ENCODE measurements at regions not wholly inside any gene's neighbourhood (a gene's known extent, or its start where the extent isn't known, plus 50 kb on each side); places are given as distances from the start of the nearest gene placed in this dataset.

- H3K4me1 ChIP-seq (ENCODE audit: control insufficient read depth in 4 of 4, insufficient read depth in 4 of 4, low read length in 3 of 4), result no peaks in the 10 kb centered on the region
- no peaks in the 10 kb centered on the region for H3K9me3 ChIP-seq (ENCODE audit: control insufficient read depth in 4 of 4, low read length in 3 of 4)
- H3K27ac ChIP-seq (ENCODE audit: low read depth in 1 of 2, low read length in 2 of 2), result no peak overlapping the region
- no peak overlapping the region for H3K4me3 ChIP-seq (ENCODE audit: low read depth in 1 of 3, low read length in 3 of 3)
- no peak for TF ChIP-seq RXRA (IDR thresholded peaks at IDR 0.05)
- no peak for TF ChIP-seq YY1 (IDR thresholded peaks at IDR 0.05)
- no peak for TF ChIP-seq EGR1 (IDR thresholded peaks at IDR 0.05; ENCODE audit: low read depth in 2 of 2)
- TF ChIP-seq RAD21 (IDR thresholded peaks at IDR 0.05), result no peak
- no peak for TF ChIP-seq GABPA (IDR thresholded peaks at IDR 0.05 in 1 of 2, conservative IDR thresholded peaks at IDR 0.05 in 1 of 2)
- TF ChIP-seq SP1 (IDR thresholded peaks at IDR 0.05), result no peak
- TF ChIP-seq HNF4A (conservative IDR thresholded peaks at IDR 0.05), result no peak
- no peak for TF ChIP-seq ATF3 (IDR thresholded peaks at IDR 0.05)
- TF ChIP-seq MAX (IDR thresholded peaks at IDR 0.05), result no peak
- H3K9ac ChIP-seq (ENCODE audit: low read depth in 1 of 2, low read length in 2 of 2), result no peak overlapping the region
- DNase-seq (ENCODE audit: low spot score), result no peak
- no peaks in the 10 kb centered on the region for H3K27me3 ChIP-seq (ENCODE audit: control insufficient read depth in 4 of 4, insufficient read depth in 4 of 4, low read length in 3 of 4)
- 86% methylated on average over 5 of the region's 5 CpGs for WGBS
- no peaks in the 10 kb centered on the region for H3K36me3 ChIP-seq (ENCODE audit: control insufficient read depth in 4 of 4, insufficient read depth in 3 of 4, low read depth in 1 of 4, low read length in 3 of 4)
Observed at GRCh38 chr4:23166407-23166806, 473.7 kb downstream of the GBA3 start.

- Histone ChIP-seq H3K9ac (ENCODE audit: low read depth in 1 of 2, low read length in 2 of 2) (no peak overlapping the region), H3K4me1 (ENCODE audit: control insufficient read depth in 4 of 4, insufficient read depth in 4 of 4, low read length in 3 of 4) (no peaks in the 10 kb centered on the region), H3K9me3 (ENCODE audit: control insufficient read depth in 4 of 4, low read length in 3 of 4) (no peaks in the 10 kb centered on the region), H3K36me3 (ENCODE audit: control insufficient read depth in 4 of 4, insufficient read depth in 3 of 4, low read depth in 1 of 4, low read length in 3 of 4) (no peaks in the 10 kb centered on the region), H3K27ac (ENCODE audit: low read depth in 1 of 2, low read length in 2 of 2) (no peak overlapping the region), H3K4me3 (ENCODE audit: low read depth in 1 of 3, low read length in 3 of 3) (no peak overlapping the region), H3K27me3 (ENCODE audit: control insufficient read depth in 4 of 4, insufficient read depth in 4 of 4, low read length in 3 of 4) (no peaks in the 10 kb centered on the region)
- TF ChIP-seq EGR1 (IDR thresholded peaks at IDR 0.05; ENCODE audit: low read depth in 2 of 2), result no peak
- TF ChIP-seq HNF4A (conservative IDR thresholded peaks at IDR 0.05), result no peak
- TF ChIP-seq RXRA (IDR thresholded peaks at IDR 0.05), result no peak
- no peak for TF ChIP-seq TAF1 (conservative IDR thresholded peaks at IDR 0.05)
- TF ChIP-seq ZBTB33 (IDR thresholded peaks at IDR 0.05), result no peak
- TF ChIP-seq RAD21 (IDR thresholded peaks at IDR 0.05), result no peak
- TF ChIP-seq ATF3 (IDR thresholded peaks at IDR 0.05), result no peak
- no peak for TF ChIP-seq MAX (IDR thresholded peaks at IDR 0.05)
- no peak for TF ChIP-seq SP1 (IDR thresholded peaks at IDR 0.05)
- TF ChIP-seq HNF4G (IDR thresholded peaks at IDR 0.05), result no peak
- TF ChIP-seq CTCF (IDR thresholded peaks at IDR 0.05; ENCODE audit: low read depth, low read length, missing input control), result no peak
- 95% methylated on average over 1 of the region's 1 CpG for WGBS
- no peak for DNase-seq (ENCODE audit: low spot score)
Observed at GRCh38 chr4:23165669-23166068, 472.9 kb downstream of the GBA3 start.
